HG02571 (cell line): ENCODE measurements at regions not wholly inside any gene's neighbourhood (a gene's known extent, or its start where the extent isn't known, plus 50 kb on each side); places are given as distances from the start of the nearest gene placed in this dataset.

Experiments
- ATAC-seq: cut with Tn5 transposase; IDR thresholded peaks from one replicate; pipeline ENCODE4 v1.9.1; 2021; ENCODE audit warnings: mild to moderate bottlenecking, moderate library complexity; ENCODE audit not compliant: unreplicated experiment

DNA sequence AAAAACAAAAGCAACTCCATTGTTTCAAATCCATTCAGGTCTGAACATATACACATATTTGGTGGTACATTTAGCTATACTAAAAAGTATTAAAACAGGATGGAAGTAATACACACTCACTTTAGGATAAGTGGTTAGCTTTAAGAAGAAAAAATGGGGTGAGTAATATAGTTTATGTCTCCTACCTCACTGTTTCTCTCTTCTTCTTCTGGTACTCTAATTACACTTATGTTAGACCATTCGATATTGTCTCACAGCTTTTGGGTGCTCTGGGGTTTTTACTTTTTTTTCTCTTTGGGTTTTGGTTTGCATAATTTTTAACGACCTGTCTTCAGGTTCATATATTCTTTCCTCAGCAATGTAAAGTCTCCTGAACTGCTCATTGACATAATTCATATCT is 75.4 kb upstream of the AKAP13 start:
- no peak for ATAC-seq

DNA sequence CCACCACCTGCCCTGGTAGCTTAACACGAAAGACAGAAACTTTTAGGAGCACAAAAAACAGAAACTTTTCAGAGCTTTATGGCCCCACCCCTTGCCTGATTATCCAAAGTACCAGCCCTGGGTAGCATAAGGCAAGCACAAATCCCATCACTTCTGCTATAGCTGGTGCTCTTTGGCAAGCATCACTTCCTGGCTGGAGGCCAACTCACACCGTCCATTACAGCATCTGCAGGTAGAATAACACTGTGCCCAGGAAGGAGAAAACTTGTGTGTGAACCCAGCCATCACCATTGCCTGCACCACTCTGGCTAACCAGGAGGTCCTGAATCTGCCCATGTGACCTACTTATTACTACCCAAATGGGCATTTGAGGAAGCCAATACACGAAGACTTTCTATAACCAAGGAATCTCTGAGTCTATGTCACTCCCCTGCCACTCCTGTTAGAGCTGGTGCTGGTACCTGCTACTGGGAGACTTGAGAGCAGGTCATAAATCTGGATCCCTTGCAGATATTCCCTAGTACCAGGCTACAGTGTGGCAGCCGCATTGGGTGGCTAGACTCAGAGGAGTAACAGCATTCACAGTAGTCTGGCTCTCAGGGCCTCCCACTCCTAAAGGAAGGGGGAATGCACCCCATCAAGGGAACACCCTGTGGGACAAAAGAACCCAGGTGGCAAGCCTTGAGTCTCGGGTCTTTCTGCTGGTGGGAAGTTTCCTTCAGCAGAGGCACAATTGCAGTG is 73.3 kb upstream of the AKAP13 start:
- no peak for ATAC-seq

DNA sequence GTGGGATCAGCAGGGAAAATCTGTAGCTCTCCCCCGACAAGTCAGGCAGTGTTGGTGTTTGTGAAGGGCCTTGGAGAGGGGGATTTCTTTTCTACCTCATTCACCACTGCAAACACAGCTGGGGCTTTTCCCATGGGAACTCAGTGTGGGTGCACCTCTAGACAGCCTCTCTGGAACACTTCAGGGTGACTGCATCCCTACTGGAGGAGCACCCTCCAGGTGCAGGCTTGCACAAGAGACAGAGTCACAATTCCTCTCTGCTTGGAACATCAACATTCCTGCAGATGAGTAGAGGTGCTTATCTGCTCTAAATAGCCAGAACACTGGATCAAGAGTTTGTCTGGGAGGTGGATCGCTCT is 72.7 kb upstream of the AKAP13 start:
- no peak for ATAC-seq

DNA sequence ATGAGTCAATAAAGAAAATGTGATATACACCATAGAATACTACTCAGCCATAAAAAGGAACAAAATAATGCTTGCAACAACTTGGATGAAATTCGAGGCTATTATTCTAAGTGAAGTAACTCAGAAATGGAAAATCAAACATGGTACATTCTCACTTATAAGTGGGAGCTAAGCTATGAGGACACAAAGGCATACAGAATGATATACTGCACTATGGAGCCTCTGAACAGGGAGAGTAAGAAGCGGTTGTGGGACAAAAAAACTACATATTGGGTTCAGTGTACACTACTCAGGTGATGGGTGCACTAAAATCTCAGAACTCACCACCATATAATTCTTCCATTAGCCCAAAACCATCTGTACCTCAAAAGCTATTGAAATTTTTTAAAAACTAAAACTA is 68.8 kb upstream of the AKAP13 start:
- no peak for ATAC-seq

DNA sequence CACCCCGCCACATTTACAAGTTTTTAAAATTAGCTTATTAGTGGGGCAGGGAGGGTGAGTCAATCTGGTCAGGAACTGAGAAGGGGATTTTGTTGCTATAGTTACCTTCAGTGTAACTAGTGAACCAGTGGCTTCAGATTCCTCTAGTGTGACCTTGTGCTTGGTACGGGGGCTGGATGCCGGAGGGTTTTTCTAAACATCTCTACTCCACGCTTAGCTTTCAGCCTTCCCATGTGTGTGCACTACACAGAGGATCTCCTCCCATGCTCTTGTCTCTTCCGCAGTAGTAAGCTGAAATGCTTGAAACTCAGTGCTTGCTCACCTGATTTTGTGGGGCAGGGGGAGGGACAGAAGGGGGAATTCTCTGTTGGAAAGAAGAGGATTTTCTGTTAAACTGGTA is 67.9 kb upstream of the AKAP13 start:
- ATAC-seq, result peak; percentile 90

DNA sequence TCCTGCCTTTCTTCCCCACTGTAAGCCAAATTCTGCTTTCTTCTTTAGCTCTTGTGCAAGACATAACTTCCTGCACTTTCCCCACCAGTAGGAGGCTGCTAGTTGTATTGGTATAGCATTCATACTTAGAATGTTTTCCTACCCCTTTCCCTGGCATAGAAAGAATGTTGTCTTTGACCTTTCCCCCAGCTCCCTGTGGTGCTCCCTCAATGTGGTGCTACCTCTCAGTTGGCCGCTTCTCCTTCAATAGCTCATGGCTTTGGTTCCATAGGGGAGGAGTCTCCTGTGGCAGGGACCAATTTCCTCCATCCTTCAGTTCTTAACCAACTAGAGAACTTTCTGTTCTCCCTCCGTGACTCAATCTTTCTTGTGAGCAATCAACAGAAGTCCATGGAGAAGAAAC is 67.5 kb upstream of the AKAP13 start:
- peak; percentile 19 for ATAC-seq

DNA sequence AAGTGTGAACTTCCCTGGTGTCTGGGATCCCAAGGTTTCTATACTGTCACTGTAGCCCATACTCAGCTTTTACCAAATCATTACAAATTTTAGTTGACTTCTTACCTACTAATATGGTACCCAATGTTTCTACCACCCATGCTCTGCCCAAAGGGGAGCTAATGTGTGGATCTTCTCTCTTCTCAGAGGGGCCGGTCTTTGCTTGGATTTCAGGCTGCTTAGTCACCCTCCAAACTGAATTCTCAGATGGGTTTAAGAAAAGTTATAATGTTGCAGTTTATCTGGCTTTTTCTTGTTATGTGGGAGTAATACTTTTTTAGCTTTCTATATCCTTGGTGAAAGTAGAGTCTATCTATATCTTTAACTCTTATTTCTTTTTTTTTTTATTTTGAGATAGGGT is 67.1 kb upstream of the AKAP13 start:
- ATAC-seq, result no peak

DNA sequence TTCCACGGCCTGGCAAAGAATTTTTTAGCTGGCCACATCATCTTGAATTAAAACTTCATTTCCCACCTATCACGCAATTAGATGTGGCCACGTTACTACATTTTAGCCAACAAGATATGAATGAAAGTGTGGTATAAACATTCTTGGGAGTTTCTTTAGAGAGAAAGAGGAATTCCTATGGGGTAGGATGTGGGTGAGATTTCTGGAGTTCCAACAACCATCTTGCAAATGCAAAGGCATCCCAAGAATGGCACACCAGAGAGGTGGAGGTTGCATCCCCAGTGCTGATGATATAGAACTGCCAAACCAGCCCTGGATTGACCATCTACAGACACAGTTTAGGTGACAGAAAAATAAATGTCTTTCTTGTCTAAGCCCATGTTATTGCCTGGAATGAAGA is 66.3 kb upstream of the AKAP13 start:
- no peak for ATAC-seq

DNA sequence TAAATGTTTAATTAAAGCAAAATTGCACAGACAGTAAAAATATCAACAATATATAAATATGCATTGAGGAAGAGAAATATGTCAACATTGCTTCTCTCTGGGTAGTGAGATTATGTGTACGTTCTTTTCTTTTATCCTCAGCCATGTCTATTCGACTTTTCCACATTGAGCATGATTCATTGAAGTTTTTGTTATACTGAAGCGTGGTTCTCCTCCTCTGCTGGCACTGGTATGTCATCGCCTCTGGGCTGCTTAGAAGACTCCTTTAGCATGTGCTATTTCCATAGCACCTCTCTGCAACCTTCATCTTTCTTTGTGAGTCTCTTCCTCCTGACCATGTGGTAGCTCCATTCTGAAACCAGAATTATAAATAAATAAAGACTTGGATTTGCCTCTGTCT is 65.8 kb upstream of the AKAP13 start:
- no peak for ATAC-seq

DNA sequence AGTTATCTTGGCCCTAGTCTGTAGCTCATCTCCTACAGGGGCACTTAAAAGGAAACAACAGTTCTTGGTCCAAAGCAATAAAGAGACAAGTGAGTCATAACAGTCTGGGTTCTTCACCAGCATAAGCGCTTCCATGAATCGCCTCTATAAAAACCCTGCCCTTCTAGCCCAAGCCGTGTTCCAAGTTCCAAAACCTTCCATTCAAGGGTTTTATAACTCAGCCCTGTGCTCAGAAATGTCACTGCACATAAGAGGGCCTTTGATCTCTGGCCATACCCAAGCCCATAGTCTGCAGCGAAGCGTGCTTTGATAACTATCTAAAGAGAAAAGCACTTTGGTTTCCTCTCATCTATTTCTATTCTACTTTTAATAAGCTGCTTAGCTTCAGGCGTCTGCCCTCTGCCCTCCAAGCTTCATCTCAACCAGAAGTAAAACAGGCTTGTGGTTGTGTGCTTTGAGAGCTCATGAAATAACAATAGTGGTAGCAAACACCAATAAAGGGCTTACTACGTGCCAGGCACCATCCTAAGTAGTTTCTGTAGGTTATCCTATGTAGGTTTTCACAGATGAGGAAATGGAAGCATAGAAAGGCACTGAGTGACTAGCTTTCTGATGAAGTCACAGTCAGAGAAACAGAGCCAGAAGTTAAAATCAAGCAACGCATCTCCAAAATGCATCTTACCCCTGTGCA is 64.0 kb upstream of the AKAP13 start:
- ATAC-seq, result no peak

DNA sequence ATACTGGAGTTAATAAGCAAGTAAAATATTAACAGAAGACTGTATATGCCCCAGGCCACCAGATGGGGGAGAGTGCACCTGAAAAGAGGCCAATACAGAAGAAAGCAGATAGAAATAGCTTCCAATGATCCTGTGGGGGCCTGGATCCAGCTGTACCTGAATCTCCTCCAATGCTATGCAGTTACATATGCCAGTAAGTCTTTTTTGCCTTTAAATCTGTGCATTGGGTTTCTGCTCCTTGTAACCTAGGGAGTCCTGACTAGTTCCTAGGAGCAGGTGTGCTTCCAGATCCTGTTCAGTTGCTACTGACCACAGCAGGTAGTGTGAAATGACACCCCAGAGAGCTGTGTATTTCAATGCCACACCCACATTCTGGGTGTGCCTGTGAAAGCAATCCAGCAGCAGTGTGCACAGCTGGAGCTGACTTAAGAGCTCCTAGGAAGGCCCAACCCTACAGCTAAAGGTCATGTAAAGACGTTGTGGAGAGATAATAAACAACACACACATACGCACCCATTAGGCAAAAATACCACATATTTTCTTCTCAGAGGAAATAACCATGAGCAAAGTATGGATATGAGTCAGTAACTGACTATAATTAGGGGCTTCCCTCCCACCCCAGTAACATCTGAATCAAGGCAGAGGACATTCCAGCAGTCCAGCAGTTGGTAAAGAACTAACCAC is 62.2 kb upstream of the AKAP13 start:
- ATAC-seq, result peak; percentile 92

DNA sequence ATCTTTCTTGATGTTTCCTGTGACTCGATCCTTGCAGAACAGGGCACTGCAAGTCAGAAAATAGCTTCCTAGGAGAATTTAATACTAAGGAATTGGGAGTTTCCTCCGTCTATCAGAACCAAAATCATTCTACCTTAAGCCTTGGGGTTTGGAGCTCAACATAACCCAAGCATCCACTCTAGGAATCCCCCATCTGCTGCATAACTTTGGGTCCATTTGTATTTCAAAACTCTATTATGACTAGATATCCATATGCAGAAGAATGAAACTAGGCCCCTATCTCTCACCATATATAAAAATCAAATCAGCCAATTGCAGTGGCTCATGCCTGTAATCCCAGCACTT is 61.7 kb upstream of the AKAP13 start:
- peak; percentile 19 for ATAC-seq

DNA sequence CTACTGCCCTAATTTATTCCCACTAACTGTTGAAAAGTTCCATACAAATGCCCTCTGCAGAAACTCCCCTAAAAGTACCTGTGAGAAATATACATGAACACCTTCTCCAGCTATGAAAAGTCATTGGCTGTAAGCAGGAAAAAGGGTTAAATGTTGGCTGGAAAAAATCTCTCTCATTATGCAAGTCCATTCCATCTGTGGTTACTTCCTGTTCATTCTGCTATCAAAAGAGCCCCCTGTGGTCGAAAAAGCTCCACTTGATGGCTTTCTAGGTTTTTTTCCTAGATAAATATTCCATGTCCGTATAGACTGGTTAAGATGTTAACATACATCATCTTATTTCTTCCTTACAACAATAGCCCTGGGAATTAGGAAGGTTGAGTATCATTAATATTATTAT is 56.2 kb upstream of the AKAP13 start:
- ATAC-seq, result no peak

DNA sequence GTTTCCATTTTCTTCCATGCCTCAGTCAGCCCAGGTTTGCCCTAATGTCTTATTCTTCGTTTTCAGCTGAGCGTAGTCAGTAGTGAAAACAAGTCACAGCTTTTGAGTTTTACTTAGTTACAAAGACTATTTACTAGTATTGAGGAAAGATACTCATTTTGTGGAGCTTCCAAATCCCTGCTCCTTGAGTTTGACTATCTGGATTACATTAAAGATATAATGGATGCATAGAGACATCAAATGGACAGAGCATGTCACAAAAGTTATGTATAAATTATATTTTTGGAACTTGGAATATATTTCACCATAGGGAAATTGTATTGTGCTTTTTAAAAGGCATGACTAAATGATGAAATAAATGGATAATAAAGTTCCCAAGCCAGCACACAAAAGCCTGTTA is 54.6 kb upstream of the AKAP13 start:
- ATAC-seq, result no peak

DNA sequence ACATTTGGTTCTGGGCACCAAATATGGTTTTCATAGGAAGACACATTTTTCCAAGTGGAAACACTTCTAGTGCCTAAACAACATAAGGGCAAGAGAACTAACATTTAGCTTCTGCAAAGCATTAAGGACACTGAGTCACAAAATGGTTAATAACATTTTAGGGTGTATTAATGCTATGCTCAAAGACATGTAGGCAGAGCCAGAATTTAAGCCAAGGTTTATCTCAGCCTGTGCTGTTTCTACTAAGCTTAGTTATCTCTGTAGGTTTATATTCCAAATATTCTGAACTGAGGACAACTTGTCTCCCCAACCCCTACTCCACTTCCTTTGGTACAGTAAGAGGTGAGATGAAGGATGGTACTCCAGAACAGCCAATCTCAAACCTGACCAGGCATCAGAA is 54.1 kb upstream of the AKAP13 start:
- ATAC-seq, result no peak

DNA sequence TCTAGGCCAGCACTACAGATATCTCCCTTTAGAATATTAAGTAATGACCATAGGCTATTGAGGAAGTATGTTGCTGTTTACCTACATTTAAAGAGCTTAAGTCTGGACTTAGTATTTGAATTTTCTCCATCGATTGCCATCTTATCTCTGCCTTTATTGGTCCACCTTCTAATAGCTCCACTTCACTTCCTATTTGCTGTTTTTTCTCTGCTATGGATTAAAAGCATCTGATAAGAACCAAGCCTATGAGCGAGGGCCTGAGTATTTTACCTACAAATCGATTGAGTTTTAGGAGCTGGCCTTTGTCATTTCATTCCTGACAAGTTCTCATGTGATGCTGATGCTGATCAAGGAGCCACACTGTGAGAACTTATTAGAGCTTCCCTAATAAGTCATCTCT is 52.6 kb upstream of the AKAP13 start:
- ATAC-seq, result no peak

DNA sequence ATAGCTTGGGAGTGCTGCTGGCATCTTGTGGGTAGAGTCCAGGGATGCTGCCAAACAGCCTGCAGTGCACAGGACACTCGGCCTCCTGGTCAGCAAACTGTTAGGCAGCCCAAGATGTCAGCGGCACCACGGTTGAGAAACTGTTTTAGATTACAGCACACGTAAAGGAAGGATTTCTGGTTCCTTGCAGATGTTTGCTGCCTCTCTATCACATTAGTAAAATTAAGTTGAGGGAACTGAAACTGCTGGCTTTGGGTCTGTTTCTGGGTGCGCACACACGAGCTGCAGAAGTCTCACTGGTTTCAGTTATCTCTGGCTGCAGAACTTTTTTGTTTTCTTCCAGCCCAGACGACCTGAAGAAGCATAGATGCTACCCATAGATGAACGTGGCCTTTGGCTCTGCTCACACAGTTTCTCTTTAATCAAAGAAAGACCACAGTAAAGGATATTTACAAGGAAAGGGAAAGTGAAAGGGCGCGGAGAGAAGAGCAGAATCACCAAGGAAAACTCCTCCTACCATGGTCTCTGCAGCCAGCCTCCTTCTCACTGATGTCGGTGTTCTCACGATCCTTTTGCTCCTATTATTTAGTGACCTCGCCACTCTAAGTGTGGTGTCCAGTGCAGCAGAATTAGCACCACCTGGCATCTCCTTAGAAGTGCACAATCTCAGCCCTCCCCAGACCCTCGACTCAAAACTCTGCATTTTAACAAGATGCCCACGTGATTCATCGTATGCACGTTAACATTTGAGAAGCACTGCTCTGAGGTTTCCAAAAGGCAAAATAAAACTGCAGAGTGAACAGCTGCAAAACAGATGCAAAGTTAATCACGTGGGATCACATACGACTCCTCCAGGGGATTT is 50.6 kb upstream of the AKAP13 start:
- peak; percentile 47 for ATAC-seq
